Fibroblast of lung (primary cell): ENCODE measurements at regions not wholly inside any gene's neighbourhood (a gene's known extent, or its start where the extent isn't known, plus 50 kb on each side); places are given as distances from the start of the nearest gene placed in this dataset.

Experiments used
- DNase-seq, 2 donors: peaks; one replicate each; pipeline versions ENCODE4 v3.0.0 to v3.0.0-alpha.2; 2010; ENCODE audit warnings: low read depth in 2 of 2
- H2AFZ ChIP-seq: 2 replicates; pipeline ENCODE4 v1.5.1; 2012; ENCODE audit warnings: low read length, control low read depth, inconsistent platforms
- H3K27ac ChIP-seq: 2 replicates; pipeline ENCODE4 v1.5.1; 2011; ENCODE audit warnings: low read length, control low read depth; ENCODE audit not compliant: insufficient read depth
- H3K27me3 ChIP-seq: 2 replicates; pipeline ENCODE4 v1.5.1; 2011; ENCODE audit warnings: mild to moderate bottlenecking, low read length; ENCODE audit not compliant: control insufficient read depth, insufficient read depth
- H3K36me3 ChIP-seq: 2 replicates; pipeline ENCODE4 v1.5.1; 2011; ENCODE audit warnings: low read length; ENCODE audit not compliant: control insufficient read depth, insufficient read depth
- H3K4me1 ChIP-seq: 2 replicates; pipeline ENCODE4 v1.5.1; 2011; ENCODE audit warnings: low read length; ENCODE audit not compliant: control insufficient read depth, insufficient read depth; ENCODE audit errors: extremely low read depth
- H3K4me2 ChIP-seq: 2 replicates; pipeline ENCODE4 v1.5.1; 2011; ENCODE audit warnings: low read length, control low read depth; ENCODE audit not compliant: insufficient read depth; ENCODE audit errors: extremely low read depth
- H3K4me3 ChIP-seq, 4 experiments: fragments of 200-600 bp in 1 of 4; sonication (generic) in 1 of 4; replicated peaks in 1 of 4; 2 replicates each; pipeline ENCODE4 v1.5.1; 2011 to 2016; ENCODE audit warnings: low read length in 4 of 4, low read depth in 3 of 4, mild to moderate bottlenecking in 3 of 4, control low read depth in 2 of 4, inconsistent platforms in 1 of 4, mixed read lengths in 1 of 4; ENCODE audit not compliant: insufficient read depth in 1 of 4; ENCODE audit errors: control extremely low read depth in 1 of 4
- H3K79me2 ChIP-seq: 2 replicates; pipeline ENCODE4 v1.5.1; 2012; ENCODE audit warnings: mild to moderate bottlenecking, low read length, inconsistent platforms; ENCODE audit not compliant: control insufficient read depth, insufficient read depth
- H3K9ac ChIP-seq: 2 replicates; pipeline ENCODE4 v1.5.1; 2011; ENCODE audit warnings: mild to moderate bottlenecking, low read length, control low read depth; ENCODE audit not compliant: insufficient read depth
- H3K9me3 ChIP-seq: 2 replicates; pipeline ENCODE4 v1.5.1; 2012; ENCODE audit warnings: low read depth, low read length; ENCODE audit not compliant: control insufficient read depth, insufficient read depth
- H4K20me1 ChIP-seq: 2 replicates; pipeline ENCODE4 v1.5.1; 2011; ENCODE audit warnings: low read length; ENCODE audit not compliant: control insufficient read depth, insufficient read depth; ENCODE audit errors: extremely low read depth
- EZH2 ChIP-seq: IDR thresholded peaks from 2 replicates; pipeline ENCODE4 v1.5.1; 2012; ENCODE audit warnings: low read length, control low read depth, mild to moderate bottlenecking; ENCODE audit errors: missing control alignments
- TF ChIP-seq, protein P1 (sequence below), 2 donors: IDR thresholded peaks in 1 of 2; conservative IDR thresholded peaks in 1 of 2; 1 replicate in 1 of 2; 2 replicates in 1 of 2; pipeline ENCODE4 v1.5.1; 2011 to 2012; ENCODE audit warnings: low read length in 2 of 2, control low read depth in 1 of 2, inconsistent platforms in 1 of 2, low read depth in 1 of 2, mild to moderate bottlenecking in 1 of 2

DNA sequence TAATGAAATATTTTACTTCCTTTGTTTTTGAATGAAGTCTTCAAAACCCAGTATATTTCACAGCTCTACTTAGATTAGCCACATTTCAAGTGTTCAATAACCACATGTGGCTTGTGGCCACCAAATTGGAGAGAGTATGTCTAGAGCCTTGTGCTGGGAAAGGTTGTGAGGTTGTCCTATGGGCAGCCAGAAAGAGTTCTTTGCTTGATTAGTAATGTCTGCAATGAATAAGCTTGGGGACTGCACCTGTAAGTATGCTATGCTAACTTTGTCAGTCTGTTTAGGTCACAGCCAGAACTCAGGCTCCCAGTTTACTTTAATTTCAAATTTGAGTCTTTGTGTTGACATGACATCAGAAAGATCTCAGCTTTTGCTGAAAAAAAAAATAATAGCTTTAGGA is 294.9 kb upstream of the SOX14 start:
- Histone ChIP-seq H3K4me1 (no peaks in the 10 kb centered on the region), H3K27ac (no peak overlapping the region)
- no peak for DNase-seq

DNA sequence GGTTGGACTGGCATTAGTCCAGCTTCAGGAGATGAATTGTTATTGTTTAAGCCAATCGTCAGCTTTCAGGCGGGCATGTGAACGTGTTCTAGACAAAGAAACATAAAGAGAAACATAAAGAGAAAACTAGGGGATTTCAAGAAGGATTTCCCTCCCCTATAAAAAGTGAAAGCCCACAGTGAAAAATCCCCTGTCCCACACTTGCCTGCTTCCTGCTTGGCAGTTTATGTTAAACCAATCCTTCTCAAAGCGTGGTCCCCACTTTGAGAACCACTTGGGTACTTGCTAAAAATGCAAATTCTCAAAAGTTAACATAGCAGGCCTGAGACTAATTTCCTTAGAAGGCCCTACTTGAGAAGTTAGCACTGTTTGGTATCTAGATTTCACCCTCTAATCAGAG is 293.0 kb upstream of the SOX14 start:
- Histone ChIP-seq H3K9ac (no peak overlapping the region), H3K27me3 (no peaks in the 10 kb centered on the region), H3K9me3 (no peaks in the 10 kb centered on the region), H3K36me3 (no peaks in the 10 kb centered on the region), H3K27ac (no peak overlapping the region), H4K20me1 (no peaks in the 10 kb centered on the region), H3K4me1 (no peaks in the 10 kb centered on the region), H3K4me2 (no peak overlapping the region), H3K4me3 (no peak overlapping the region), H3K79me2 (no peaks in the 10 kb centered on the region), H2AFZ (no peak overlapping the region)
- TF ChIP-seq, protein P1, sequence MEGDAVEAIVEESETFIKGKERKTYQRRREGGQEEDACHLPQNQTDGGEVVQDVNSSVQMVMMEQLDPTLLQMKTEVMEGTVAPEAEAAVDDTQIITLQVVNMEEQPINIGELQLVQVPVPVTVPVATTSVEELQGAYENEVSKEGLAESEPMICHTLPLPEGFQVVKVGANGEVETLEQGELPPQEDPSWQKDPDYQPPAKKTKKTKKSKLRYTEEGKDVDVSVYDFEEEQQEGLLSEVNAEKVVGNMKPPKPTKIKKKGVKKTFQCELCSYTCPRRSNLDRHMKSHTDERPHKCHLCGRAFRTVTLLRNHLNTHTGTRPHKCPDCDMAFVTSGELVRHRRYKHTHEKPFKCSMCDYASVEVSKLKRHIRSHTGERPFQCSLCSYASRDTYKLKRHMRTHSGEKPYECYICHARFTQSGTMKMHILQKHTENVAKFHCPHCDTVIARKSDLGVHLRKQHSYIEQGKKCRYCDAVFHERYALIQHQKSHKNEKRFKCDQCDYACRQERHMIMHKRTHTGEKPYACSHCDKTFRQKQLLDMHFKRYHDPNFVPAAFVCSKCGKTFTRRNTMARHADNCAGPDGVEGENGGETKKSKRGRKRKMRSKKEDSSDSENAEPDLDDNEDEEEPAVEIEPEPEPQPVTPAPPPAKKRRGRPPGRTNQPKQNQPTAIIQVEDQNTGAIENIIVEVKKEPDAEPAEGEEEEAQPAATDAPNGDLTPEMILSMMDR (conservative IDR thresholded peaks at IDR 0.05 in 1 of 2, IDR thresholded peaks at IDR 0.05 in 1 of 2; ENCODE audit: low read depth in 1 of 2, low read length in 2 of 2): no peak
- TF ChIP-seq EZH2: no peak
- DNase-seq: no peak

More for the DNA sequence above, 294.9 kb upstream of the SOX14 start:
- H3K36me3 ChIP-seq: no peaks in the 10 kb centered on the region
- H3K79me2 ChIP-seq: no peaks in the 10 kb centered on the region
- H3K4me3 ChIP-seq: no peak overlapping the region
- no peaks in the 10 kb centered on the region for H4K20me1 ChIP-seq
- TF ChIP-seq, protein P1 (conservative IDR thresholded peaks at IDR 0.05 in 1 of 2, IDR thresholded peaks at IDR 0.05 in 1 of 2; ENCODE audit: low read depth in 1 of 2, low read length in 2 of 2): no peak
- no peak for TF ChIP-seq EZH2
- H3K9ac ChIP-seq: no peak overlapping the region
- no peak overlapping the region for H3K4me2 ChIP-seq
- H2AFZ ChIP-seq: no peak overlapping the region
- no peaks in the 10 kb centered on the region for H3K9me3 ChIP-seq
- H3K27me3 ChIP-seq: no peaks in the 10 kb centered on the region

DNA sequence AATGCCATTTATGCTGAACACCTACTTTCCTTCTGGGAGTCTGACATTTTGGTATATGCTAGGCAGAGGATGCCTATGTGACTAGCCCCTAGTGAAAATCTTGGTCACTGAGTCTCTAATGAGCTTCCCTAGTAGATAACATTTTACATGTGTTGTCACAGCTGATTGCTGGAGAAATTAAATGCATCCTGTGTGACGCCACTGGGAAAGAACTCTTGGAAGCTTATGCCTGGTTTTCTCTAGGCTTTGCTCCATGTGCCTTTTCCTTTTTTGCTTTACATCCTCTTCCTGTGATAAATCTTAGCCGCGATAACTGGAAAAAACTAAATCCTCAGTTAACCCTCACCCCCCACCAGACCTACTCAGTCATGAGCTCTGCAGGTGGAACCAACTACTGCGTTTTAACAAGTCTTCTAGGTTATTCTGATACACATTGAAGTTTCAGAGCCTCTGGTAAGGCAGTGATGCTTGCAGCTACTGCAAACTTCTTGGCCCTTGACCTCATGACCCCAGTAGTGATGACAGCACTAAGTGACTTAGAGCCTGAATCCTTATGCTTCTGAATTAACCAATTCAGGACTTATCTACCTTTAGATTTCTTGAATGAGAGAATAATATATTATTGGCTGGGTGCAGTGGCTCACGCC is 292.4 kb upstream of the SOX14 start:
- Histone ChIP-seq H3K9me3 (no peaks in the 10 kb centered on the region), H3K4me3 (no peak overlapping the region), H2AFZ (no peak overlapping the region), H3K27ac (no peak overlapping the region), H4K20me1 (no peaks in the 10 kb centered on the region), H3K27me3 (no peaks in the 10 kb centered on the region), H3K79me2 (no peaks in the 10 kb centered on the region), H3K36me3 (no peaks in the 10 kb centered on the region), H3K9ac (no peak overlapping the region), H3K4me1 (no peaks in the 10 kb centered on the region), H3K4me2 (no peak overlapping the region)
- TF ChIP-seq, protein P1 (conservative IDR thresholded peaks at IDR 0.05 in 1 of 2, IDR thresholded peaks at IDR 0.05 in 1 of 2; ENCODE audit: low read depth in 1 of 2, low read length in 2 of 2): no peak
- TF ChIP-seq EZH2: no peak
- DNase-seq: no peak
